ENCODE measurements at regions not wholly inside any gene's neighbourhood (a gene's known extent, or its start where the extent isn't known, plus 50 kb on each side); places are given as distances from the start of the nearest gene placed in this dataset.

DNA sequence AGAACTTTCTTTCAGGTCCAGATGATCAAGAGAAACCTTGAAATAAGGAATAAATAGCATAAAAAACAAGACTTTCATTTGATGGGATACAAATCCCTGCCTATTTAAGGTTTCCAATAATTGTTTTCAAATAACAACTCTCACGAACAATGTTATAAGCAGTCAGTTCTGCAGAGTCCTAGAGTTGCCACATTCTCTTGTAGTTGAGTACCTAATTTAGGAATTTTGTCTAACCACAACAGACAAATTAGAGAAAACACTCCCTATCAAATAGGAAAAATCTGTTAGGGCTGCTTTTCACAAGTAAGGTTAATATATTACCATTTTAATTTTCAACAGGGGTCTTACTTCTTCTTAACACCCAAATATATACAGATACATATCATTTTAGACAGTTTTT lies 130.1 kb upstream of the CDH20 start:
- Histone ChIP-seq H3K36me3 (ENCODE audit: control insufficient read depth, insufficient read depth, low read length) (no peaks in the 10 kb centered on the region), H3K9me3 (ENCODE audit: control insufficient read depth, insufficient read depth, low read depth, low read length) (no peaks in the 10 kb centered on the region), H4K20me1 (ENCODE audit: control insufficient read depth, extremely low read depth, insufficient read depth, low read length) (no peaks in the 10 kb centered on the region), H3K27me3 (ENCODE audit: control insufficient read depth, insufficient read depth, low read length) (no peaks in the 10 kb centered on the region), H3K27ac (ENCODE audit: insufficient read depth, low read length) (no peak overlapping the region), H3K79me2 (ENCODE audit: control insufficient read depth, insufficient read depth, low read length) (no peaks in the 10 kb centered on the region), H3K4me3 (replicated peaks in 1 of 4; ENCODE audit: control extremely low read depth in 1 of 4, insufficient read depth in 1 of 4, low read depth in 3 of 4, low read length in 4 of 4) (no peak overlapping the region), H3K4me1 (ENCODE audit: control insufficient read depth, extremely low read depth, insufficient read depth, low read length) (no peaks in the 10 kb centered on the region), H3K4me2 (ENCODE audit: extremely low read depth, insufficient read depth, low read length) (no peak overlapping the region), H2AFZ (ENCODE audit: low read length) (no peak overlapping the region), H3K9ac (ENCODE audit: insufficient read depth, low read length) (no peak overlapping the region)
- no peak for TF ChIP-seq EZH2 (IDR thresholded peaks at IDR 0.05; ENCODE audit: low read length, missing control alignments)
- TF ChIP-seq, protein P1, sequence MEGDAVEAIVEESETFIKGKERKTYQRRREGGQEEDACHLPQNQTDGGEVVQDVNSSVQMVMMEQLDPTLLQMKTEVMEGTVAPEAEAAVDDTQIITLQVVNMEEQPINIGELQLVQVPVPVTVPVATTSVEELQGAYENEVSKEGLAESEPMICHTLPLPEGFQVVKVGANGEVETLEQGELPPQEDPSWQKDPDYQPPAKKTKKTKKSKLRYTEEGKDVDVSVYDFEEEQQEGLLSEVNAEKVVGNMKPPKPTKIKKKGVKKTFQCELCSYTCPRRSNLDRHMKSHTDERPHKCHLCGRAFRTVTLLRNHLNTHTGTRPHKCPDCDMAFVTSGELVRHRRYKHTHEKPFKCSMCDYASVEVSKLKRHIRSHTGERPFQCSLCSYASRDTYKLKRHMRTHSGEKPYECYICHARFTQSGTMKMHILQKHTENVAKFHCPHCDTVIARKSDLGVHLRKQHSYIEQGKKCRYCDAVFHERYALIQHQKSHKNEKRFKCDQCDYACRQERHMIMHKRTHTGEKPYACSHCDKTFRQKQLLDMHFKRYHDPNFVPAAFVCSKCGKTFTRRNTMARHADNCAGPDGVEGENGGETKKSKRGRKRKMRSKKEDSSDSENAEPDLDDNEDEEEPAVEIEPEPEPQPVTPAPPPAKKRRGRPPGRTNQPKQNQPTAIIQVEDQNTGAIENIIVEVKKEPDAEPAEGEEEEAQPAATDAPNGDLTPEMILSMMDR (conservative IDR thresholded peaks at IDR 0.05 in 1 of 2, IDR thresholded peaks at IDR 0.05 in 1 of 2; ENCODE audit: low read depth in 1 of 2, low read length in 2 of 2) = no peak
- DNase-seq (ENCODE audit: low read depth in 2 of 2) = peak in 1 of 2 donors; percentile 63

DNA sequence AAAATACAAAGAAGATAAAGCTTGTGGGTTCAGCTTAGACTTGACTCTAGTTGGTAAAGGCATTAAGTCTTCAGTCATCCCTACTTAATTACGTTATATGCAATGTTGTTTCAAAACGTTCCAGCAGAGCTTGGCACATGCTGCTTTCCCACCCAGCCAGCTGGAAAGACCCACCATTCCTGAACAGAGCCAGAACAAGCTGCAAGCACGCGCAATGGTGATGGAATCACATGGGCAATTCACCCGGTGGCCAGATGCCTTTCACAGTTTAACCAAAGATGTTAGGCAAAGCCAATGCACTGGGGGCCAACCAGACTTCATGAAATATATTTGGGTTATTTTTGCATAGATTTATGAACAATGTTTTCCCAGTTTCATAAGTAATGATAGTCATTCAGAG lies 123.4 kb upstream of the CDH20 start:
- no peak overlapping the region for H3K4me2 ChIP-seq (ENCODE audit: extremely low read depth, insufficient read depth, low read length)
- H3K27me3 ChIP-seq (ENCODE audit: control insufficient read depth, insufficient read depth, low read length) = no peaks in the 10 kb centered on the region
- H3K4me3 ChIP-seq (replicated peaks in 1 of 4; ENCODE audit: control extremely low read depth in 1 of 4, insufficient read depth in 1 of 4, low read depth in 3 of 4, low read length in 4 of 4) = no peak overlapping the region
- no peak overlapping the region for H3K9ac ChIP-seq (ENCODE audit: insufficient read depth, low read length)
- no peak for DNase-seq (ENCODE audit: low read depth in 2 of 2)
- no peak overlapping the region for H3K27ac ChIP-seq (ENCODE audit: insufficient read depth, low read length)
- no peaks in the 10 kb centered on the region for H3K36me3 ChIP-seq (ENCODE audit: control insufficient read depth, insufficient read depth, low read length)
- H2AFZ ChIP-seq (ENCODE audit: low read length) = no peak overlapping the region
- H3K9me3 ChIP-seq (ENCODE audit: control insufficient read depth, insufficient read depth, low read depth, low read length) = no peaks in the 10 kb centered on the region
- no peaks in the 10 kb centered on the region for H3K4me1 ChIP-seq (ENCODE audit: control insufficient read depth, extremely low read depth, insufficient read depth, low read length)
- H3K79me2 ChIP-seq (ENCODE audit: control insufficient read depth, insufficient read depth, low read length) = no peaks in the 10 kb centered on the region
- no peak for TF ChIP-seq EZH2 (IDR thresholded peaks at IDR 0.05; ENCODE audit: low read length, missing control alignments)
- TF ChIP-seq, protein P1 (conservative IDR thresholded peaks at IDR 0.05 in 1 of 2, IDR thresholded peaks at IDR 0.05 in 1 of 2; ENCODE audit: low read depth in 1 of 2, low read length in 2 of 2) = no peak
- H4K20me1 ChIP-seq (ENCODE audit: control insufficient read depth, extremely low read depth, insufficient read depth, low read length) = no peaks in the 10 kb centered on the region

DNA sequence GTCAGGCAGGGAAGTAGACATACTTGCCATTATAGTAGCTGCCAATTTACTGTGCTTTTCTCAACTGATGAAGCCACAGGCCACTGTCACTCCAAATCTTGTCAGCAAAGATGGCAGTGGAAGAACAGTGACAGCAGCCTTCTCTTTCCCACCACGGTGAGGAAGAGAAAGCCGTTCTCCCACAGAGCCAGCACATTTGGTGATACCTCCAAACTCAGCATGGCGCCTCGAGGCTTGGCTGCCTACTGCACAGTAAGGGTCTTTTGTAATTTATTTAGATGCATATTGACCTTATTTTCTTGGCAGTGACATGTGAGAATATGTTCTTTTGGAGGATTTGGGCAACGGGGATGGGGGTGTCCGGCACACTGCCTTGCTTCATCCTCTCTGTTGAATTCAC lies 117.2 kb upstream of the CDH20 start:
- Histone ChIP-seq H3K79me2 (ENCODE audit: control insufficient read depth, insufficient read depth, low read length) (no peaks in the 10 kb centered on the region), H3K4me1 (ENCODE audit: control insufficient read depth, extremely low read depth, insufficient read depth, low read length) (no peaks in the 10 kb centered on the region), H3K9ac (ENCODE audit: insufficient read depth, low read length) (no peak overlapping the region), H3K9me3 (ENCODE audit: control insufficient read depth, insufficient read depth, low read depth, low read length) (no peaks in the 10 kb centered on the region), H3K27ac (ENCODE audit: insufficient read depth, low read length) (no peak overlapping the region), H3K4me3 (replicated peaks in 1 of 4; ENCODE audit: control extremely low read depth in 1 of 4, insufficient read depth in 1 of 4, low read depth in 3 of 4, low read length in 4 of 4) (no peak overlapping the region), H3K27me3 (ENCODE audit: control insufficient read depth, insufficient read depth, low read length) (no peaks in the 10 kb centered on the region), H3K4me2 (ENCODE audit: extremely low read depth, insufficient read depth, low read length) (no peak overlapping the region), H4K20me1 (ENCODE audit: control insufficient read depth, extremely low read depth, insufficient read depth, low read length) (no peaks in the 10 kb centered on the region), H3K36me3 (ENCODE audit: control insufficient read depth, insufficient read depth, low read length) (no peaks in the 10 kb centered on the region), H2AFZ (ENCODE audit: low read length) (no peak overlapping the region)
- DNase-seq (ENCODE audit: low read depth in 2 of 2) = no peak
- TF ChIP-seq EZH2 (IDR thresholded peaks at IDR 0.05; ENCODE audit: low read length, missing control alignments) = no peak
- TF ChIP-seq, protein P1 (conservative IDR thresholded peaks at IDR 0.05 in 1 of 2, IDR thresholded peaks at IDR 0.05 in 1 of 2; ENCODE audit: low read depth in 1 of 2, low read length in 2 of 2) = no peak

Data from fibroblast of lung (primary cell).